Naive thymus-derived CD4-positive, alpha-beta T cell (primary cell): ENCODE measurements at regions not wholly inside any gene's neighbourhood (a gene's known extent, or its start where the extent isn't known, plus 50 kb on each side); places are given as distances from the start of the nearest gene placed in this dataset.

Experiments
- ATAC-seq: fragments of 150-1000 bp; cut with Tn5 transposase; 2 replicates; pipeline ENCODE4 v1.10.0; 2021; ENCODE audit warnings: mild to moderate bottlenecking, moderate library complexity
- CTCF ChIA-PET: fragments of 350-600 bp; sonication (Branson Sonifier 250); formaldehyde crosslinking; loops from one replicate; lab custom pipeline; 2021; ENCODE audit warnings: antibody characterized with exemption; lab: Charles Lee
- POLR2A ChIA-PET: fragments of 350-600 bp; sonication (Branson Sonifier 250); formaldehyde crosslinking; loops from one replicate; lab custom pipeline; 2021; ENCODE audit warnings: antibody characterized with exemption, inconsistent platforms; lab: Charles Lee
- DNase-seq, 9 donors: peaks; one replicate each; pipeline versions ENCODE4 v3.0.0 to v3.0.0-alpha.2; 2020 to 2022; ENCODE audit warnings: mixed read lengths in 1 of 9
- H3K27ac ChIP-seq: one replicate; pipeline ENCODE4 v1.7.0; 2013; ENCODE audit warnings: mild to moderate bottlenecking, low read depth, low read length, moderate library complexity
- H3K27me3 ChIP-seq, 2 donors: one replicate each; pipeline ENCODE4 v1.7.0; 2013; ENCODE audit warnings: low read length in 2 of 2, mild to moderate bottlenecking in 2 of 2, moderate library complexity in 2 of 2; ENCODE audit not compliant: control insufficient read depth in 2 of 2, insufficient read depth in 2 of 2
- H3K36me3 ChIP-seq, 3 experiments: 1 replicate in 2 of 3; 2 replicates in 1 of 3; pipeline ENCODE4 v1.7.0; 2013; ENCODE audit warnings: low read length in 3 of 3, mild to moderate bottlenecking in 3 of 3, moderate library complexity in 1 of 3; ENCODE audit not compliant: insufficient read depth in 3 of 3, control insufficient read depth in 2 of 3
- H3K4me1 ChIP-seq, 2 donors: one replicate each; pipeline ENCODE4 v1.7.0; 2013; ENCODE audit warnings: low read length in 2 of 2, mild to moderate bottlenecking in 2 of 2, moderate library complexity in 1 of 2; ENCODE audit not compliant: control insufficient read depth in 2 of 2, insufficient read depth in 2 of 2
- H3K4me3 ChIP-seq: 2 replicates; pipeline ENCODE4 v1.7.0; 2013; ENCODE audit warnings: mild to moderate bottlenecking, low read length
- H3K9me3 ChIP-seq, 3 experiments: 1 replicate in 2 of 3; 2 replicates in 1 of 3; pipeline ENCODE4 v1.7.0; 2013; ENCODE audit warnings: low read length in 3 of 3; ENCODE audit not compliant: control insufficient read depth in 2 of 3
- H3K27ac Mint-ChIP-seq, 9 donors: one replicate each; pipeline ENCODE4 v1.8.0; 2020 to 2022; ENCODE audit warnings: mixed read lengths in 9 of 9, mild to moderate bottlenecking in 8 of 9, moderate library complexity in 5 of 9, inconsistent platforms in 2 of 9
- H3K27me3 Mint-ChIP-seq, 5 donors: one replicate each; pipeline ENCODE4 v1.8.0; 2021 to 2022; ENCODE audit warnings: mixed read lengths in 5 of 5, mild to moderate bottlenecking in 1 of 5
- H3K36me3 Mint-ChIP-seq, 5 donors: one replicate each; pipeline ENCODE4 v1.8.0; 2020 to 2022; ENCODE audit warnings: mixed read lengths in 5 of 5, mild to moderate bottlenecking in 3 of 5, inconsistent platforms in 1 of 5
- H3K4me1 Mint-ChIP-seq, 7 donors: one replicate each; pipeline ENCODE4 v1.8.0; 2020 to 2022; ENCODE audit warnings: mixed read lengths in 7 of 7, mild to moderate bottlenecking in 3 of 7, inconsistent platforms in 1 of 7
- H3K4me3 Mint-ChIP-seq, 10 donors: one replicate each; pipeline ENCODE4 v1.8.0; 2020 to 2022; ENCODE audit warnings: mild to moderate bottlenecking in 10 of 10, mixed read lengths in 10 of 10, moderate library complexity in 6 of 10, inconsistent platforms in 2 of 10
- H3K9me3 Mint-ChIP-seq, 11 donors: one replicate each; pipeline ENCODE4 v1.8.0; 2020 to 2022; ENCODE audit warnings: mixed read lengths in 11 of 11, mild to moderate bottlenecking in 4 of 11, inconsistent platforms in 1 of 11, moderate library complexity in 1 of 11
- intact Hi-C, 2 donors: fragments of 100-400 bp; cut with micrococcal nuclease; formaldehyde crosslinking; loops; one replicate each; pipeline ENCODE4 v1.15.1; 2023

DNA sequence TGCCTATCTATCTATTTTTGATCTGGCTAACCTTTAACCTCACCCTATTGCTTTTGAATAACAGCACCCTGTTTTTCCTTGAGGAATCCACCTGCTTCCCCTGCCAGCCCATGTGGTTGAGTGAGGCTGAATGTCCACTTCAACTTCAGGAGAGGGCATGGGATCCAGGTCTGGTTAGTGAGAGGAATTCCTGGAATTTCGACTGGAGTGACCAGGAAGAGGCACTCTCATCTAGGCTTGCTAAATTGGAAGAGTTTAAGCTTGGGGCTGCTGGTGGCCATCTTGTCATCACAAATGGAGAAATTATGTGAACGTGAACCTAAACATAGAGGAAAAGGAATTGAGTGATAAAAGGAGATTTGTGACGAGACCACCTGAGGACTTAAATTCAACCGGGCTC lies 322.1 kb downstream of the OSTF1 start:
- no peak overlapping the region for H3K4me3 Mint-ChIP-seq
- intact Hi-C loops: no loop called here
- DNase-seq (no peak), ATAC-seq (no peak)
- H3K4me3 ChIP-seq: no peak overlapping the region
- no peaks in the 10 kb centered on the region for H3K4me1 ChIP-seq
- H3K36me3 Mint-ChIP-seq: peaks cover 0 to 6% (median 0%) of the 10 kb centered on the region in 5 donors
- no peaks in the 10 kb centered on the region for H3K36me3 ChIP-seq
- ChIA-PET POLR2A (no interaction called here), CTCF (no interaction called here)
- H3K27me3 Mint-ChIP-seq: peaks cover 0 to 32% (median 16%) of the 10 kb centered on the region in 5 donors
- H3K4me1 Mint-ChIP-seq: peaks cover 0 to 1% (median 0%) of the 10 kb centered on the region in 7 donors
- H3K27me3 ChIP-seq: peaks cover 0 to 3% of the 10 kb centered on the region in 2 donors
- H3K27ac Mint-ChIP-seq: no peak overlapping the region
- H3K9me3 ChIP-seq: no peaks in the 10 kb centered on the region
- H3K27ac ChIP-seq: no peak overlapping the region
- H3K9me3 Mint-ChIP-seq: peaks cover 0 to 4% (median 0%) of the 10 kb centered on the region in 11 donors

- H3K27me3 Mint-ChIP-seq: peaks cover 0 to 26% (median 9%) of the 10 kb centered on the region in 5 donors
- H3K4me1 Mint-ChIP-seq: peaks cover 0 to 1% (median 0%) of the 10 kb centered on the region in 7 donors
- intact Hi-C loops: no loop called here
- no peak for ATAC-seq
- Histone ChIP-seq H3K36me3 (no peaks in the 10 kb centered on the region), H3K4me3 (no peak overlapping the region), H3K9me3 (no peaks in the 10 kb centered on the region), H3K4me1 (no peaks in the 10 kb centered on the region), H3K27me3 (peaks cover 0 to 3% of the 10 kb centered on the region in 2 donors), H3K27ac (no peak overlapping the region)
- no peaks in the 10 kb centered on the region for H3K36me3 Mint-ChIP-seq
- ChIA-PET POLR2A (no interaction called here), CTCF (no interaction called here)
- DNase-seq: no peak
- H3K9me3 Mint-ChIP-seq: peaks cover 0 to 4% (median 0%) of the 10 kb centered on the region in 11 donors
- no peak overlapping the region for H3K27ac Mint-ChIP-seq
- no peak overlapping the region for H3K4me3 Mint-ChIP-seq
Observed at GRCh38 chr9:75414371-75415160, 326.3 kb downstream of the OSTF1 start.

DNA sequence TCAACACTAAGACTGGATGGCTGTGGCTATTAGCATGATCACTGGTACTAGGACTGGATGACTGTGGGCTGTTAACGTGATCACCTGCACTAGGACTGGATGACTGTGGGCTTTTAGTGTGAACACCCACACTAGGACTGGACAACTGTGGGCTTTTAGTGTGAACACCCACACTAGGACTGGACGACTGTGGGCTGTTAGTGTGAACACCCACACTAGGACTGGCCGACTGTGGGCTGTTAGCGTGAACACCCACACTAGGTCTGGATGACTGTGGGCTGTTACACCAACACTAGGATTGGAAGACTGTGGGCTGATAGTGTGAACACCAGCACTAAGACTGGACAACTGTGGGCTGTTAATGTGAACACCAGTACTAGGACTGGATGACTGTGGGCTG lies 329.2 kb downstream of the OSTF1 start:
- H3K27me3 Mint-ChIP-seq: peaks cover 0 to 15% (median 0%) of the 10 kb centered on the region in 5 donors
- ATAC-seq (no peak), DNase-seq (no peak)
- no peak overlapping the region for H3K4me3 Mint-ChIP-seq
- H3K27ac Mint-ChIP-seq: no peak overlapping the region
- Histone ChIP-seq H3K27me3 (peaks cover 0 to 3% of the 10 kb centered on the region in 2 donors), H3K4me3 (no peak overlapping the region), H3K4me1 (no peaks in the 10 kb centered on the region), H3K27ac (no peak overlapping the region), H3K9me3 (no peaks in the 10 kb centered on the region), H3K36me3 (no peaks in the 10 kb centered on the region)
- CTCF ChIA-PET: no interaction called here
- peaks cover 0 to 4% (median 0%) of the 10 kb centered on the region in 11 donors for H3K9me3 Mint-ChIP-seq
- intact Hi-C loops: no loop called here
- POLR2A ChIA-PET: no interaction called here
- H3K36me3 Mint-ChIP-seq: no peaks in the 10 kb centered on the region
- H3K4me1 Mint-ChIP-seq: peaks cover 0 to 1% (median 0%) of the 10 kb centered on the region in 7 donors

DNA sequence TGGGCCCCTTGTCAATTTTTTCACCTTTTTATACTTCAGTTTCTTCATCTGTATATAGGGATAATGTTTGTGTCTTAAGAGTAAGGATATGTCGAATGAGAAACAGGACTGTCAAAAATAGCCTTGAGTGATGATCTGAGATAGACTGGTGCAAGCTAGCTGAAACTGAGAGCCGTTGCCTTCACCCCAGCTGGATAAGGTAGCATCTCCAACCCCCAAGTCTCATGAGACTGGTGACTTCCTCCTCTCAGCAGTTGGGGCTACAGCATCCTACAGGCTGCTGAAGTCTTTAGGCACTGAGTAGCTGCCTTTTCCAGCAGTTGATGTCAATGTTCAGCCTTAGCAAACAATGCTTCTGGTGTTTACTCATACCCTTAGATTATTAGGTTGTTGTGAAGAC lies 330.2 kb downstream of the OSTF1 start:
- DNase-seq: no peak
- no peaks in the 10 kb centered on the region for H3K36me3 ChIP-seq
- intact Hi-C loops: no loop called here
- peaks cover 0 to 3% of the 10 kb centered on the region in 2 donors for H3K27me3 ChIP-seq
- Mint-ChIP-seq H3K4me3 (no peak overlapping the region), H3K36me3 (no peaks in the 10 kb centered on the region), H3K4me1 (peaks cover 0 to 1% (median 0%) of the 10 kb centered on the region in 7 donors), H3K27me3 (peaks cover 0 to 12% (median 0%) of the 10 kb centered on the region in 5 donors), H3K9me3 (peaks cover 0 to 4% (median 0%) of the 10 kb centered on the region in 11 donors), H3K27ac (no peak overlapping the region)
- no peak overlapping the region for H3K27ac ChIP-seq
- no peak for ATAC-seq
- H3K9me3 ChIP-seq: no peaks in the 10 kb centered on the region
- POLR2A ChIA-PET: no interaction called here
- H3K4me3 ChIP-seq: no peak overlapping the region
- CTCF ChIA-PET: no interaction called here
- no peaks in the 10 kb centered on the region for H3K4me1 ChIP-seq

GRCh38 chr9:75422944-75423522 lies 334.7 kb downstream of the OSTF1 start:
- no peak for DNase-seq
- no peaks in the 10 kb centered on the region for H3K36me3 Mint-ChIP-seq
- no peaks in the 10 kb centered on the region for H3K4me1 Mint-ChIP-seq
- intact Hi-C loops: no loop called here
- Histone ChIP-seq H3K36me3 (no peaks in the 10 kb centered on the region), H3K4me1 (no peaks in the 10 kb centered on the region), H3K27ac (no peak overlapping the region), H3K9me3 (no peaks in the 10 kb centered on the region), H3K27me3 (no peaks in the 10 kb centered on the region), H3K4me3 (no peak overlapping the region)
- no peak overlapping the region for H3K4me3 Mint-ChIP-seq
- peaks cover 0 to 4% (median 0%) of the 10 kb centered on the region in 11 donors for H3K9me3 Mint-ChIP-seq
- ChIA-PET POLR2A (no interaction called here), CTCF (no interaction called here)
- peaks cover 0 to 9% (median 0%) of the 10 kb centered on the region in 5 donors for H3K27me3 Mint-ChIP-seq
- ATAC-seq: no peak
- H3K27ac Mint-ChIP-seq: no peak overlapping the region

- CTCF ChIA-PET: no interaction called here
- Mint-ChIP-seq H3K27me3 (peaks cover 0 to 42% (median 16%) of the 10 kb centered on the region in 5 donors), H3K27ac (no peak overlapping the region), H3K4me3 (no peak overlapping the region), H3K9me3 (peaks cover 0 to 6% (median 0%) of the 10 kb centered on the region in 11 donors), H3K36me3 (no peaks in the 10 kb centered on the region), H3K4me1 (no peaks in the 10 kb centered on the region)
- DNase-seq: no peak
- intact Hi-C loops: no loop called here
- POLR2A ChIA-PET: no interaction called here
- H3K27ac ChIP-seq: no peak overlapping the region
- H3K36me3 ChIP-seq: no peaks in the 10 kb centered on the region
- H3K4me3 ChIP-seq: no peak overlapping the region
- no peaks in the 10 kb centered on the region for H3K27me3 ChIP-seq
- ATAC-seq: no peak
- no peaks in the 10 kb centered on the region for H3K9me3 ChIP-seq
- no peaks in the 10 kb centered on the region for H3K4me1 ChIP-seq
Observed at GRCh38 chr9:75429531-75430475, 341.5 kb downstream of the OSTF1 start.
